ENCODE measurements at regions not wholly inside any gene's neighbourhood (a gene's known extent, or its start where the extent isn't known, plus 50 kb on each side); places are given as distances from the start of the nearest gene placed in this dataset.

DNA sequence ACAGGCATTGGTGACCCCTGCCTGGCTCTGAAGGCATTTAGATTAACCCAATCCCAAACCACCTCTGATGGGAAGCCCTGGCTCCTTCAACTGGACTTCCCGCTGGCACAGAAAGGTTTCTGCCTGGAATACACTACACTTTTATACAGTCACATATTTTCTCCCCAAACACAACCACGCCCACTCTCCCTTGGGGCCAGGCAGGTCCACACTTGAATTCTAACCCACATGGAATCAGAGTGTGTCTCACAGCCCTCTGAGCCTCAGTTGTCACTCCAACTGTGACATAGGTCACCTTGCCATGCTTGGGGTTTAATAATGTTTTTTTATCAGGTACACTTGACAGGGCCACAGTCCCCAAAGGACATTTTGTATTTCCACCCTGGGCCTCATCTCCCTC is 368.6 kb downstream of the BCL11B start:
- no peak for TF ChIP-seq CTCF (IDR thresholded peaks at IDR 0.05)
- no peak for TF ChIP-seq CREB1 (CRISPR knock-in tag; IDR thresholded peaks at IDR 0.05)
- TF ChIP-seq, protein P1, sequence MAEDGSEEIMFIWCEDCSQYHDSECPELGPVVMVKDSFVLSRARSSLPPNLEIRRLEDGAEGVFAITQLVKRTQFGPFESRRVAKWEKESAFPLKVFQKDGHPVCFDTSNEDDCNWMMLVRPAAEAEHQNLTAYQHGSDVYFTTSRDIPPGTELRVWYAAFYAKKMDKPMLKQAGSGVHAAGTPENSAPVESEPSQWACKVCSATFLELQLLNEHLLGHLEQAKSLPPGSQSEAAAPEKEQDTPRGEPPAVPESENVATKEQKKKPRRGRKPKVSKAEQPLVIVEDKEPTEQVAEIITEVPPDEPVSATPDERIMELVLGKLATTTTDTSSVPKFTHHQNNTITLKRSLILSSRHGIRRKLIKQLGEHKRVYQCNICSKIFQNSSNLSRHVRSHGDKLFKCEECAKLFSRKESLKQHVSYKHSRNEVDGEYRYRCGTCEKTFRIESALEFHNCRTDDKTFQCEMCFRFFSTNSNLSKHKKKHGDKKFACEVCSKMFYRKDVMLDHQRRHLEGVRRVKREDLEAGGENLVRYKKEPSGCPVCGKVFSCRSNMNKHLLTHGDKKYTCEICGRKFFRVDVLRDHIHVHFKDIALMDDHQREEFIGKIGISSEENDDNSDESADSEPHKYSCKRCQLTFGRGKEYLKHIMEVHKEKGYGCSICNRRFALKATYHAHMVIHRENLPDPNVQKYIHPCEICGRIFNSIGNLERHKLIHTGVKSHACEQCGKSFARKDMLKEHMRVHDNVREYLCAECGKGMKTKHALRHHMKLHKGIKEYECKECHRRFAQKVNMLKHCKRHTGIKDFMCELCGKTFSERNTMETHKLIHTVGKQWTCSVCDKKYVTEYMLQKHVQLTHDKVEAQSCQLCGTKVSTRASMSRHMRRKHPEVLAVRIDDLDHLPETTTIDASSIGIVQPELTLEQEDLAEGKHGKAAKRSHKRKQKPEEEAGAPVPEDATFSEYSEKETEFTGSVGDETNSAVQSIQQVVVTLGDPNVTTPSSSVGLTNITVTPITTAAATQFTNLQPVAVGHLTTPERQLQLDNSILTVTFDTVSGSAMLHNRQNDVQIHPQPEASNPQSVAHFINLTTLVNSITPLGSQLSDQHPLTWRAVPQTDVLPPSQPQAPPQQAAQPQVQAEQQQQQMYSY (CRISPR knock-in tag; IDR thresholded peaks at IDR 0.05) = no peak
- TF ChIP-seq, protein P2, sequence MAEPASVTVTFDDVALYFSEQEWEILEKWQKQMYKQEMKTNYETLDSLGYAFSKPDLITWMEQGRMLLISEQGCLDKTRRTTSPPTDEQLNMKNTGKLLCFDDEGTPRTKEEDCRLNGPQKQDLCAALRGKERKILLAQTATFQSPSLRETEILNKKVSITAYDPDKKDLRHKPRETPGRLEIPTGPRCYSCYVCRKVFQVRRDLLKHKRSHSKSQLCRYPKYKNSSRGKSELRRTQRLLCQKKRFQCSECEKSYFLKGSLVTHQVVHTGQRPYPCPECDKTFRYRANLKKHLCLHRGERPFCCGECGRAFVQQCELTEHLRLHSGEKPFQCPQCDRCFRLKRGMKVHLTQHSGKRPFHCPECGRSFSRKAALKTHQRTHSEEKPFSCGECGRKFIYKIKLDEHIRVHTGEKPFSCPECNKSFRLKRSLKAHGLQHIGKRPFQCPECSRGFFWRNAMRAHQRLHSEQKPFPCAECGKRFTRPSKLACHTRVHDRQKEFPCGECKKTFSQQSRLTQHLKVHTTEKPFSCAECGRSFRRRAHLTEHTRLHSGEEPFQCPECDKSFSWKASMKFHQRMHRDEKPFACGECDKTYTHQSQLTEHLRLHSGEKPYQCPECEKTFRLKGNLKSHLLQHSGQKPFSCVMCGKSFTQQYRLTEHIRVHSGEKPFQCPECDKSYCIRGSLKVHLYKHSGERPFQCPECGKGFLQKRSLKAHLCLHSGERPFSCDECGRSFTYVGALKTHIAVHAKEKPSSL (CRISPR knock-in tag; conservative IDR thresholded peaks at IDR 0.05) = no peak
- TF ChIP-seq EMX1 (CRISPR knock-in tag; IDR thresholded peaks at IDR 0.05) = no peak
- TF ChIP-seq GRHL2 (CRISPR knock-in tag; IDR thresholded peaks at IDR 0.05; ENCODE audit: insufficient replicate concordance, severe bottlenecking) = no peak
- TF ChIP-seq, protein P3, sequence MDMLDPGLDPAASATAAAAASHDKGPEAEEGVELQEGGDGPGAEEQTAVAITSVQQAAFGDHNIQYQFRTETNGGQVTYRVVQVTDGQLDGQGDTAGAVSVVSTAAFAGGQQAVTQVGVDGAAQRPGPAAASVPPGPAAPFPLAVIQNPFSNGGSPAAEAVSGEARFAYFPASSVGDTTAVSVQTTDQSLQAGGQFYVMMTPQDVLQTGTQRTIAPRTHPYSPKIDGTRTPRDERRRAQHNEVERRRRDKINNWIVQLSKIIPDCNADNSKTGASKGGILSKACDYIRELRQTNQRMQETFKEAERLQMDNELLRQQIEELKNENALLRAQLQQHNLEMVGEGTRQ (CRISPR knock-in tag; IDR thresholded peaks at IDR 0.05) = no peak

Measured in WTC11 (cell line).